ENCODE measurements at regions not wholly inside any gene's neighbourhood (a gene's known extent, or its start where the extent isn't known, plus 50 kb on each side); places are given as distances from the start of the nearest gene placed in this dataset.

DNA sequence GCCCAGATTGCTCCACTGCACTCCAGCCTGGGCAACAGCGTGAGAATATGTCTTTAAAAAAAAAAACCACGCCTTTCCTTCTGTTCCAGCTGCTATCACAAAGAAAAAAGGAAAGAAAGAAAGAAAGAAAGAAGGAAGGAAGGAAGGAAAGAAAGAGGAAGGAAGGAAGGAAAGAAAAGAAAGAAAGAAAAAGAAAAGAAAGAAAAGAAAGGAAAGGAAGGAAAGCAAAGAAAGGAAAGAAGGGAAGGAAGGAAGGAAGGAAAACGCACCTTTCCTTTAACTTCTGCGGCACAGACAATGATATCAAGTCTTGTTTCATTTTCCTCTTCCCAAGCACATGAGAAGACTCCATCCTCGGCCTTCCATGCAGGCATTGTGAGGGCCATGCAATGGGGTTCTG is 107.4 kb upstream of the NOCT start:
- Histone ChIP-seq H3K9me3 (ENCODE audit: insufficient read depth, low read depth, low read length) (no peaks in the 10 kb centered on the region), H3K27ac (ENCODE audit: low read depth, low read length) (no peak overlapping the region), H3K4me3 (ENCODE audit: low read length) (no peak overlapping the region), H3K9ac (ENCODE audit: low read depth, low read length) (no peak overlapping the region), H3K4me1 (ENCODE audit: insufficient read depth, low read length) (peaks cover 23% of the 10 kb centered on the region), H3K36me3 (ENCODE audit: insufficient read depth, low read length) (no peaks in the 10 kb centered on the region), H3K27me3 (ENCODE audit: insufficient read depth, low read length) (no peaks in the 10 kb centered on the region)
- 96% methylated on average over 5 of the region's 5 CpGs for WGBS

DNA sequence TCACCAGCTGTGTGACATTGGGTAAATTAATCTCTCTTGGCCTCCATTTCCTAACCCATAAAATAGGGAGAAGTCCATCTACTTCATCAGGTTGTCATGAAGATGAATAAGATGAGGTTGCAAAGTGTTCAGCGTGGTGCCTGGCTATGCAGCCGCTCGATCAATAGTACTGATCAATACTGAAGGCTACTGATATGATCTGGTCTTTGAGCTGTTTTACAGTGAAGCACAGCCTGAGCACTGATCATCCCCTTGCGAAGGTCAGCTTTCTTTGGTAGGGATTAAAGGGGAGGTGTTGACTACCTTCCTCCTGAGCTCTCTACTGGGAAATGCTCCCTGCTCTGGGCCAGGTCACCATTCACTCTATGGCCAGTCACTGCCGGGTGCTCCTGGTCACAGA is 108.4 kb upstream of the NOCT start:
- Histone ChIP-seq H3K9ac (ENCODE audit: low read depth, low read length) (no peak overlapping the region), H3K4me3 (ENCODE audit: low read length) (no peak overlapping the region), H3K27me3 (ENCODE audit: insufficient read depth, low read length) (no peaks in the 10 kb centered on the region), H3K27ac (ENCODE audit: low read depth, low read length) (no peak overlapping the region), H3K9me3 (ENCODE audit: insufficient read depth, low read depth, low read length) (no peaks in the 10 kb centered on the region), H3K36me3 (ENCODE audit: insufficient read depth, low read length) (no peaks in the 10 kb centered on the region), H3K4me1 (ENCODE audit: insufficient read depth, low read length) (peaks cover 23% of the 10 kb centered on the region)
- WGBS, result 91% methylated on average over 5 of the region's 5 CpGs

DNA sequence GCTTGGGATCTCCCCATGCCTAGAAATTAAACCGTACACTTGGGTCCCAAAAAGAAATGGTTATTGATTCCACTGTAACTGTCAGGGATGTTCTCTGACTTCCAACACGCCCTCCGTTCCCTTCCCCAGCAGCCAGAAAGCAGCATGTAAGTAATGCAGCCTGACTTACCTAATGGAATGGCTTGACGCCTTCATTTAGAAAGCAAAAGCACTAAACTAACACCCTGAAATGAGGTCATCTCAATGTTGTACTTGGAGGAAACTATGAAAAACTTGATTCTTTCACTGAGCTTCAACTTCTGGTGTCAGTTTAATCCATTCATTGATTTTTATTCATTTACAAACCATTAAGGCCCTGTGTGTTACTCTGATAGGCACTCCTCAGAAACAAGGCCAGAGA is 110.8 kb upstream of the NOCT start:
- H3K4me3 ChIP-seq (ENCODE audit: low read length), result no peak overlapping the region
- WGBS, result 94% methylated on average over 4 of the region's 4 CpGs
- H3K27me3 ChIP-seq (ENCODE audit: insufficient read depth, low read length), result no peaks in the 10 kb centered on the region
- H3K9ac ChIP-seq (ENCODE audit: low read depth, low read length), result no peak overlapping the region
- H3K4me1 ChIP-seq (ENCODE audit: insufficient read depth, low read length), result peaks cover 4% of the 10 kb centered on the region; the same call in 1 of the 2 replicates
- no peaks in the 10 kb centered on the region for H3K36me3 ChIP-seq (ENCODE audit: insufficient read depth, low read length)
- no peaks in the 10 kb centered on the region for H3K9me3 ChIP-seq (ENCODE audit: insufficient read depth, low read depth, low read length)
- H3K27ac ChIP-seq (ENCODE audit: low read depth, low read length), result no peak overlapping the region

DNA sequence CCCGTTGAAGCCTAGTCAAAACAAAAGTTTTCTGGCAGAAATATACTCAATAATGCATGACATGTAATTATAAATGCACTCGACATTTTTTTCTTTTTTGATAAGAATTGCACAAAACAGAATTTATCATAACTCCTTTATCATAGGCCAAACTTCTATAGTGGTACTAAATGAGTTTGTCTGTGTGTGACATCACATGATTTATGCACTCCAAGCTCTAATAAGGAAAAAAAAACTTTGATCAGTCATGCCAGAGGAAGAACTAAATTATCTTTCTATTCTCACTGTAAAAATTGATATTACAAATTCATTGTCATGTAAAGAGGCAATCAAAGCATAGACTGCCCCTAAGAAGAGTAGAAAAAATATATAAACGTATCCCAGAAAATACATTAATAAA is 112.4 kb upstream of the NOCT start:
- Histone ChIP-seq H3K9ac (ENCODE audit: low read depth, low read length) (no peak overlapping the region), H3K4me3 (ENCODE audit: low read length) (no peak overlapping the region), H3K27me3 (ENCODE audit: insufficient read depth, low read length) (no peaks in the 10 kb centered on the region), H3K9me3 (ENCODE audit: insufficient read depth, low read depth, low read length) (no peaks in the 10 kb centered on the region), H3K4me1 (ENCODE audit: insufficient read depth, low read length) (no peaks in the 10 kb centered on the region), H3K27ac (ENCODE audit: low read depth, low read length) (no peak overlapping the region), H3K36me3 (ENCODE audit: insufficient read depth, low read length) (no peaks in the 10 kb centered on the region)
- WGBS, result 100% methylated on average over 2 of the region's 3 CpGs

DNA sequence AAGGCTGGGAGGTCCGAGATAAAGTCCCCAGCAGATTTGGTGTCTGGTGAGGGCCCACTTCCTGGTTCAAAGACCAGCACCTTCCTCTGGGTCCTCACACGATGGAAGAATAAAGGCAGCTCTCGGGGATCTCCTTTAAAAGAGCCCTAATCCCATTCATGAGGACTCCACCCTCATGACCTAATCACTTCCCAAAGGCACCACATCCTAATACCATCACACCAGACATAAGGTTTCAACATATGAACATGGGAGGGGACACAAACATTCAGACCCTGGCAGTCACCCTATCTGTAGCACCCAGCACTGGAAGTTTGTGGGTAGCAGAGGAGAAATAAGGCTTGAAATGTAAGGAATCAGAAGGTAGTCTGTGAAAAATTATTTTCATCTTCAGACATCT is 112.9 kb upstream of the NOCT start:
- WGBS, result 96% methylated on average over 3 of the region's 3 CpGs
- no peaks in the 10 kb centered on the region for H3K27me3 ChIP-seq (ENCODE audit: insufficient read depth, low read length)
- H3K9me3 ChIP-seq (ENCODE audit: insufficient read depth, low read depth, low read length), result no peaks in the 10 kb centered on the region
- no peaks in the 10 kb centered on the region for H3K36me3 ChIP-seq (ENCODE audit: insufficient read depth, low read length)
- no peaks in the 10 kb centered on the region for H3K4me1 ChIP-seq (ENCODE audit: insufficient read depth, low read length)
- no peak overlapping the region for H3K9ac ChIP-seq (ENCODE audit: low read depth, low read length)
- no peak overlapping the region for H3K27ac ChIP-seq (ENCODE audit: low read depth, low read length)
- H3K4me3 ChIP-seq (ENCODE audit: low read length), result no peak overlapping the region

DNA sequence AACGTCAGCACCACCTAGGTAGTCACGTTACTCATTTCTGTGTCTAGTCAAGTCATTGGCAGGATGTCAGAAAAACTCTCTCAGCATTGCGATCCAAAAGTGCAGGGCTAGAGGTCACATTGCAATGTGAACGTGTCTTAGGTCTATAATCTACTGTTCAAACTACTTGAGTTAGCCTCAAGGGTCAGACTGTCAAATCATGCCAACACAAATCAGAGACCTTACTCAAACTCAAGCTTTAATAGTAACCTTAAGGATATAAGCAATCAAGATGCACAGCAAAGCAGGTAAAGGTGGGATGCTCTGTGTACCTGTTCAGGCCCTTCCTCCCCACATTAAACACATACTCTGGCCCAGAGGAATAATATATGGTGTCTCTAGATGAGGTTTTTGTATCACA is 114.4 kb upstream of the NOCT start:
- H3K9me3 ChIP-seq (ENCODE audit: insufficient read depth, low read depth, low read length), result no peaks in the 10 kb centered on the region
- H3K4me3 ChIP-seq (ENCODE audit: low read length), result no peak overlapping the region
- no peak overlapping the region for H3K9ac ChIP-seq (ENCODE audit: low read depth, low read length)
- no peak overlapping the region for H3K27ac ChIP-seq (ENCODE audit: low read depth, low read length)
- 93% methylated on average over 4 of the region's 4 CpGs for WGBS
- H3K27me3 ChIP-seq (ENCODE audit: insufficient read depth, low read length), result no peaks in the 10 kb centered on the region
- H3K4me1 ChIP-seq (ENCODE audit: insufficient read depth, low read length), result no peaks in the 10 kb centered on the region
- no peaks in the 10 kb centered on the region for H3K36me3 ChIP-seq (ENCODE audit: insufficient read depth, low read length)

DNA sequence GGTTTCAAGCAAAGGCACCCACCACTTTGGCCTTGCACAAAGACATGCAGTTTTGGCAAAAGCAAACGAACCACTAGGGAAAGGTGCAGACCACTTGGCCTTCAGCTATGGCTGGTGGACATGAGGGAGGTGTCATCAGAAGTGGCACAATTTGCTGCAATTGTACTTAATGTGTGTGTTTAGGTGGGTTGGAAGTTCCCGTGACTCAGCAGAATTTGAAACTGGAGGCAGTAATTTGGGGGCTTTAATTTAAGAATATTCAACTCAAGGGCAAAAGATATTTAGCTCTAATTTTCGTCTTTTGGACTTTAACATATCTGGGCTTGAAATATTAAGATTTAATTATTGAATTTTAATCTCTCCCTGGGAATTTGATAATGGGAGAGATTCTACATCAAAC is 115.6 kb upstream of the NOCT start:
- H3K9me3 ChIP-seq (ENCODE audit: insufficient read depth, low read depth, low read length), result no peaks in the 10 kb centered on the region
- H3K4me3 ChIP-seq (ENCODE audit: low read length), result no peak overlapping the region
- H3K4me1 ChIP-seq (ENCODE audit: insufficient read depth, low read length), result no peaks in the 10 kb centered on the region
- no peak overlapping the region for H3K27ac ChIP-seq (ENCODE audit: low read depth, low read length)
- no peaks in the 10 kb centered on the region for H3K27me3 ChIP-seq (ENCODE audit: insufficient read depth, low read length)
- H3K36me3 ChIP-seq (ENCODE audit: insufficient read depth, low read length), result no peaks in the 10 kb centered on the region
- no peak overlapping the region for H3K9ac ChIP-seq (ENCODE audit: low read depth, low read length)
- 92% methylated on average over 2 of the region's 3 CpGs for WGBS

DNA sequence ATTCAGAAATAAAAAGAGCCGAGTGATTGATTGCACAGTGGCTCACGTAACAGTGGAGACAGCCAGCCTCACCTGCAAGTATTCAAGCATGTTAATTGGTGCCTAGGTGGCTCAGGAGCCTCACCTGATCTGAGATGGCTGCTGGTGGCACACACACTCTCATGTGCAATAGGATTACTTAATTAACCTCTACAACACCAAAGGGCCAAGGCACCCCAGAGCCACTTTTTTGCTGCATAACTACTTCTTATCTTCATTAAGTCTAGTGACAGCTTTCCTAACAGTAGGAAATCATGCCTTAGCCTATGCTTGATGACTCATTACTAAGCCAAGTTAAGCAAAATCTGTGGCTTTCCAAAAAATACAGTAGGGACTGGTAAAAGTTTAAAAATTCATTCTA is 117.3 kb upstream of the NOCT start:
- no peak overlapping the region for H3K27ac ChIP-seq (ENCODE audit: low read depth, low read length)
- H3K4me1 ChIP-seq (ENCODE audit: insufficient read depth, low read length), result no peaks in the 10 kb centered on the region
- H3K9ac ChIP-seq (ENCODE audit: low read depth, low read length), result no peak overlapping the region
- no peaks in the 10 kb centered on the region for H3K9me3 ChIP-seq (ENCODE audit: insufficient read depth, low read depth, low read length)
- H3K4me3 ChIP-seq (ENCODE audit: low read length), result no peak overlapping the region
- H3K27me3 ChIP-seq (ENCODE audit: insufficient read depth, low read length), result no peaks in the 10 kb centered on the region
- 93% methylated on average over 2 of the region's 2 CpGs for WGBS
- H3K36me3 ChIP-seq (ENCODE audit: insufficient read depth, low read length), result no peaks in the 10 kb centered on the region

DNA sequence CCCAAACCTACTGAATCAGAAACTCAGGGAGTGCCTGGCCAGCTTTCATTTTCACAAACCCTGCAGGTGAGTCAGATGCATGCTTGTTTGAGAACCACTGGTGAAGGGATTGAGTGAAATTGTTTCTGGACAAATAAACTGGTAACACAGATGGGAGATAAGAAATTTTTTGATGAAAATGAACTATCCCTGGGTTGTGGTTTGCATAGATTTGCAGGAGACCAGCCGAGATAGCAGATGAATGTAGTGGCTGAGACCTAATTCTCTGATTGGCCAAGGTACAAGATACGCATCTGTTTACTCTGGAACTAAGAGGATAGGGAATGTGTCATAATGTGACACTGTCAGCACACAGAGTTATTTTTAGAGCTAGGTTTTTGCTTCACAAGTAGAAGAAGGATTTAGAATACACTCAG is 117.8 kb upstream of the NOCT start:
- no peak overlapping the region for H3K27ac ChIP-seq (ENCODE audit: low read depth, low read length)
- H3K4me3 ChIP-seq (ENCODE audit: low read length), result no peak overlapping the region
- H3K36me3 ChIP-seq (ENCODE audit: insufficient read depth, low read length), result no peaks in the 10 kb centered on the region
- H3K27me3 ChIP-seq (ENCODE audit: insufficient read depth, low read length), result no peaks in the 10 kb centered on the region
- no peaks in the 10 kb centered on the region for H3K9me3 ChIP-seq (ENCODE audit: insufficient read depth, low read depth, low read length)
- H3K4me1 ChIP-seq (ENCODE audit: insufficient read depth, low read length), result no peaks in the 10 kb centered on the region
- H3K9ac ChIP-seq (ENCODE audit: low read depth, low read length), result no peak overlapping the region
- WGBS, result 84% methylated on average over 2 of the region's 2 CpGs

DNA sequence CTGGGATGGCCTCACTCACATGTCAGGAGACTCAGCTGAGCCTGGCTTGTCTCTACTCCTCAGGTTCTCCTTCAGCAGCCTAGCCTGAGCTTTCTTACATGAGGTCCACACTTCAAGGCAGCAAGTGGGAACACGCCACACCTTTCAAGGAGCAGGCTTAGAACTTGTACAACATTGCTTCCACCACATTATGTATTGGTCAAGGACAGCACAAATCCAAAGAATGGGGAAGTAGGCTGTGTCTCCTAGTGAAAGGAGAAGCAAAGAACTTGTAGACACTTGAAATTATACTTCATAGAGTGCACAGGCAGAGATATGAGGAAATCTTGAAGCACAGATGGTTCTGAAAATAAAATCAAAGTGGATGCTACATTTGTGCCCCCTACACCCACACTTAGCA is 120.9 kb upstream of the NOCT start:
- Histone ChIP-seq H3K4me3 (ENCODE audit: low read length) (no peak overlapping the region), H3K9ac (ENCODE audit: low read depth, low read length) (no peak overlapping the region), H3K27ac (ENCODE audit: low read depth, low read length) (no peak overlapping the region), H3K9me3 (ENCODE audit: insufficient read depth, low read depth, low read length) (no peaks in the 10 kb centered on the region), H3K4me1 (ENCODE audit: insufficient read depth, low read length) (peaks cover 21% of the 10 kb centered on the region), H3K27me3 (ENCODE audit: insufficient read depth, low read length) (no peaks in the 10 kb centered on the region), H3K36me3 (ENCODE audit: insufficient read depth, low read length) (no peaks in the 10 kb centered on the region)
- WGBS, result 88% methylated on average over 1 of the region's 1 CpG

DNA sequence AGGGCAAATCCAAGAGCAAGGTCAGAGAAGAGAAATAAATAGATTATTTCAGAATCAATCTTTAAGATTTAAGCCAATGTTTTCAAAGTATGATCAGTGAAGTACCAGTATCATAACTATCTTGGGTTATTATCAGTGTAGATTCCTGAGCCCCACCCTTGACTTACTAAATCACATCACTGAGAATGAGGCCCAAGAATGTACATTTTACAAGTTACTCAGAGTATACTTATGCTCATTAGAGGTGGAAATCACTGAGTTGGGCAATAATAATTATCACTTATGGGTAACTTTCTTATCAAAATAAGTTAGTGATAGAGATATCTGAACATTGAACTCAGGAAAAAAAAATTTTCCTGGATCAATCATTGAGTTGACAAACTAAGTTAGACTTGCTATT is 121.6 kb upstream of the NOCT start:
- Histone ChIP-seq H3K9ac (ENCODE audit: low read depth, low read length) (no peak overlapping the region), H3K36me3 (ENCODE audit: insufficient read depth, low read length) (no peaks in the 10 kb centered on the region), H3K4me3 (ENCODE audit: low read length) (no peak overlapping the region), H3K27ac (ENCODE audit: low read depth, low read length) (no peak overlapping the region), H3K4me1 (ENCODE audit: insufficient read depth, low read length) (peaks cover 21% of the 10 kb centered on the region), H3K27me3 (ENCODE audit: insufficient read depth, low read length) (no peaks in the 10 kb centered on the region), H3K9me3 (ENCODE audit: insufficient read depth, low read depth, low read length) (no peaks in the 10 kb centered on the region)
